H9 (cell line): ENCODE measurements at regions not wholly inside any gene's neighbourhood (a gene's known extent, or its start where the extent isn't known, plus 50 kb on each side); places are given as distances from the start of the nearest gene placed in this dataset.

Experiments
- DNase-seq: peaks from one replicate; pipeline ENCODE4 v3.0.0-alpha.2; 2017
- H2AFZ ChIP-seq: one replicate; pipeline ENCODE4 v1.6.1; 2013; ENCODE audit warnings: mild to moderate bottlenecking, low read length, control low read depth, moderate library complexity
- H2AK5ac ChIP-seq: 2 replicates; pipeline ENCODE4 v1.6.1; 2013; ENCODE audit warnings: low read length, control low read depth, mixed read lengths; ENCODE audit not compliant: insufficient read length
- H2BK120ac ChIP-seq: one replicate; pipeline ENCODE4 v1.6.1; 2013; ENCODE audit warnings: low read depth, mild to moderate bottlenecking, low read length, control low read depth, inconsistent platforms; ENCODE audit not compliant: poor library complexity, severe bottlenecking
- H2BK12ac ChIP-seq: 2 replicates; pipeline ENCODE4 v1.6.1; 2013; ENCODE audit warnings: low read length, control low read depth, mixed read lengths, low read depth; ENCODE audit not compliant: insufficient read length
- H2BK15ac ChIP-seq: 2 replicates; pipeline ENCODE4 v1.6.1; 2013; ENCODE audit warnings: low read depth, low read length, control low read depth
- H2BK20ac ChIP-seq: one replicate; pipeline ENCODE4 v1.6.1; 2013; ENCODE audit warnings: low read depth, mild to moderate bottlenecking, low read length, control low read depth, inconsistent platforms; ENCODE audit not compliant: poor library complexity, severe bottlenecking
- H2BK5ac ChIP-seq: 2 replicates; pipeline ENCODE4 v1.6.1; 2013; ENCODE audit warnings: low read length, control low read depth, mixed read lengths; ENCODE audit not compliant: insufficient read length
- H3K14ac ChIP-seq: 2 replicates; pipeline ENCODE4 v1.6.1; 2013; ENCODE audit warnings: low read length, control low read depth; ENCODE audit not compliant: insufficient read depth
- H3K18ac ChIP-seq: 2 replicates; pipeline ENCODE4 v1.6.1; 2013; ENCODE audit warnings: low read depth, mild to moderate bottlenecking, mixed read lengths, low read length, control low read depth; ENCODE audit not compliant: insufficient read length
- H3K23ac ChIP-seq: 2 replicates; pipeline ENCODE4 v1.6.1; 2013; ENCODE audit warnings: low read length, control low read depth, mixed read lengths, low read depth; ENCODE audit not compliant: insufficient read length
- H3K23me2 ChIP-seq: 2 replicates; pipeline ENCODE4 v1.6.1; 2013; ENCODE audit warnings: low read depth, mild to moderate bottlenecking, mixed read lengths, low read length, control low read depth; ENCODE audit not compliant: insufficient read length, poor library complexity, severe bottlenecking
- H3K27ac ChIP-seq: 2 replicates; pipeline ENCODE4 v1.5.1; 2013; ENCODE audit warnings: low read length, control low read depth, mixed read lengths, low read depth; ENCODE audit not compliant: insufficient read length
- H3K27me3 ChIP-seq: 2 replicates; pipeline ENCODE4 v1.6.1; 2013; ENCODE audit warnings: low read length, control low read depth, inconsistent platforms; ENCODE audit not compliant: insufficient read depth
- H3K4ac ChIP-seq: 2 replicates; pipeline ENCODE4 v1.6.1; 2013; ENCODE audit warnings: low read depth, mild to moderate bottlenecking, control low read depth, inconsistent platforms, low read length, moderate library complexity
- H3K4me1 ChIP-seq: 2 replicates; pipeline ENCODE4 v1.6.1; 2013; ENCODE audit warnings: low read length, control low read depth, inconsistent platforms; ENCODE audit not compliant: insufficient read depth
- H3K4me2 ChIP-seq: 2 replicates; pipeline ENCODE4 v1.6.1; 2013; ENCODE audit warnings: low read length, control low read depth, mixed read lengths; ENCODE audit not compliant: insufficient read length, insufficient read depth
- H3K56ac ChIP-seq: 2 replicates; pipeline ENCODE4 v1.6.1; 2013; ENCODE audit warnings: low read depth, mild to moderate bottlenecking, mixed read lengths, low read length, control low read depth; ENCODE audit not compliant: insufficient read length
- H3K79me1 ChIP-seq: 2 replicates; pipeline ENCODE4 v1.6.1; 2013; ENCODE audit warnings: low read depth, mild to moderate bottlenecking, moderate library complexity, low read length, control low read depth, inconsistent platforms; ENCODE audit not compliant: insufficient read depth, poor library complexity, severe bottlenecking
- H3K79me2 ChIP-seq: 2 replicates; pipeline ENCODE4 v1.6.1; 2013; ENCODE audit warnings: low read length, control low read depth, inconsistent platforms; ENCODE audit not compliant: insufficient read depth
- H3K9ac ChIP-seq: 2 replicates; pipeline ENCODE4 v1.6.1; 2013; ENCODE audit warnings: low read length, control low read depth, mixed read lengths; ENCODE audit not compliant: insufficient read length; ENCODE audit errors: extremely low read depth
- H3K9me3 ChIP-seq: one replicate; pipeline ENCODE4 v1.6.1; 2013; ENCODE audit warnings: low read depth, low read length, inconsistent platforms; ENCODE audit not compliant: control insufficient read depth
- H3T11ph ChIP-seq: one replicate; pipeline ENCODE4 v1.6.1; 2013; ENCODE audit warnings: mild to moderate bottlenecking, low read length, control low read depth, inconsistent platforms
- H4K20me1 ChIP-seq: one replicate; pipeline ENCODE4 v1.6.1; 2013; ENCODE audit not compliant: control insufficient read depth, insufficient read length, insufficient read depth
- H4K5ac ChIP-seq: 2 replicates; pipeline ENCODE4 v1.6.1; 2013; ENCODE audit warnings: low read depth, mild to moderate bottlenecking, mixed read lengths, low read length, control low read depth; ENCODE audit not compliant: insufficient read length
- H4K8ac ChIP-seq: replicated peaks from 2 replicates; pipeline ENCODE4 v1.6.1; 2013; ENCODE audit warnings: low read length, control low read depth, mixed read lengths, low read depth; ENCODE audit not compliant: insufficient read length
- H4K91ac ChIP-seq: 2 replicates; pipeline ENCODE4 v1.6.1; 2013; ENCODE audit warnings: low read depth, mild to moderate bottlenecking, moderate library complexity, mixed read lengths, low read length, control low read depth; ENCODE audit not compliant: insufficient read length
- H3K27ac Mint-ChIP-seq, 3 experiments: 2 replicates in 2 of 3; 3 replicates in 1 of 3; pipeline ENCODE4 v1.8.0; 2020 to 2021; ENCODE audit warnings: mixed read lengths in 3 of 3, mild to moderate bottlenecking in 1 of 3, moderate library complexity in 1 of 3
- H3K27me3 Mint-ChIP-seq: 2 replicates; pipeline ENCODE4 v1.8.0; 2021; ENCODE audit warnings: low read depth, mild to moderate bottlenecking, moderate library complexity, mixed read lengths
- H3K36me3 Mint-ChIP-seq, 3 experiments: 2 replicates in 2 of 3; 3 replicates in 1 of 3; pipeline ENCODE4 v1.8.0; 2020 to 2021; ENCODE audit warnings: low read depth in 3 of 3, mixed read lengths in 3 of 3; ENCODE audit not compliant: insufficient read depth in 1 of 3
- H3K4me1 Mint-ChIP-seq, 2 experiments: 2 replicates each; pipeline ENCODE4 v1.8.0; 2020; ENCODE audit warnings: mixed read lengths in 2 of 2
- H3K4me3 Mint-ChIP-seq, 2 experiments: 2 replicates in 1 of 2; 3 replicates in 1 of 2; pipeline ENCODE4 v1.8.0; 2020 to 2021; ENCODE audit warnings: mild to moderate bottlenecking in 2 of 2, mixed read lengths in 2 of 2, moderate library complexity in 1 of 2
- H3K9me3 Mint-ChIP-seq, 2 experiments: 2 replicates in 1 of 2; 3 replicates in 1 of 2; pipeline ENCODE4 v1.8.0; 2020; ENCODE audit warnings: mild to moderate bottlenecking in 2 of 2, mixed read lengths in 2 of 2, moderate library complexity in 1 of 2
- CTCF ChIP-seq: fragments of 200-600 bp; sonication (generic); conservative IDR thresholded peaks from 3 replicates; pipeline ENCODE4 v1.8.0; 2021; ENCODE audit warnings: antibody characterized with exemption, mild to moderate bottlenecking
- WGBS: extraction: QIAGEN DNeasy Blood & Tissue Kit; methylation state at CpG from one replicate; pipeline ENCODE4 v1.1.7; 2013; ENCODE audit warnings: missing lambda C conversion rate, low lambda C conversion rate, mixed read lengths; ENCODE audit not compliant: insufficient read length; ENCODE audit errors: extremely low coverage; 5-methylcytosine and 5-hydroxymethylcytosine counted together

GRCh38 chr16:72666267-72666666 lies 381.7 kb downstream of the ZFHX3 start:
- H4K8ac ChIP-seq, result no peak overlapping the region
- H3K36me3 Mint-ChIP-seq, result peaks cover 3 to 15% (median 7%) of the 10 kb centered on the region in 3 experiments; a peak in 6 of 7 replicates
- H3K4me1 ChIP-seq, result no peaks in the 10 kb centered on the region
- DNase-seq, result no peak
- no peak overlapping the region for H3K27ac Mint-ChIP-seq
- peaks cover 3 to 7% of the 10 kb centered on the region in 2 experiments for H3K9me3 Mint-ChIP-seq
- no peak overlapping the region for H3K4ac ChIP-seq
- H3K14ac ChIP-seq, result no peak overlapping the region
- H3K27me3 ChIP-seq, result no peaks in the 10 kb centered on the region
- no peak overlapping the region for H4K5ac ChIP-seq
- H3T11ph ChIP-seq, result no peak overlapping the region
- no peaks in the 10 kb centered on the region for H3K79me1 ChIP-seq
- no peak overlapping the region for H2AFZ ChIP-seq
- H3K79me2 ChIP-seq, result no peaks in the 10 kb centered on the region
- no peak overlapping the region for H3K9ac ChIP-seq
- no peaks in the 10 kb centered on the region for H4K20me1 ChIP-seq
- no peak overlapping the region for H2BK20ac ChIP-seq
- peaks cover 4% of the 10 kb centered on the region in 2 experiments for H3K4me1 Mint-ChIP-seq
- H2BK12ac ChIP-seq, result no peak overlapping the region
- H3K4me3 Mint-ChIP-seq, result no peak overlapping the region
- no peak for TF ChIP-seq CTCF
- no peaks in the 10 kb centered on the region for H3K9me3 ChIP-seq
- peaks cover 5% of the 10 kb centered on the region for H3K23me2 ChIP-seq
- H4K91ac ChIP-seq, result no peak overlapping the region
- no peak overlapping the region for H3K4me2 ChIP-seq
- H3K56ac ChIP-seq, result no peak overlapping the region
- WGBS, result no CpG with 5 or more reads among the region's 2 CpGs
- H2AK5ac ChIP-seq, result no peak overlapping the region
- H2BK120ac ChIP-seq, result no peak overlapping the region
- no peak overlapping the region for H3K27ac ChIP-seq
- H3K23ac ChIP-seq, result no peak overlapping the region
- no peaks in the 10 kb centered on the region for H3K27me3 Mint-ChIP-seq
- H3K18ac ChIP-seq, result no peak overlapping the region
- H2BK15ac ChIP-seq, result no peak overlapping the region
- no peak overlapping the region for H2BK5ac ChIP-seq
